Activated CD4-positive, alpha-beta T cell treated with anti-CD3 and anti-CD28 coated beads, Interleukin-2, amount 10 ng/mL, durations not matched to agents 24 days and 14 days (primary cell): ENCODE measurements at regions not wholly inside any gene's neighbourhood (a gene's known extent, or its start where the extent isn't known, plus 50 kb on each side); places are given as distances from the start of the nearest gene placed in this dataset.
"Not testable (repeated sequence)": the region's sequence is repeated elsewhere in the genome, so short reads cannot be mapped to it uniquely, and the experiment has no call there.

Source experiments
- DNase-seq: peaks from one replicate; pipeline ENCODE4 v3.0.0; 2022
- H3K27ac Mint-ChIP-seq: one replicate; pipeline ENCODE4 v1.8.0; 2022; ENCODE audit warnings: mild to moderate bottlenecking, mixed read lengths
- H3K27me3 Mint-ChIP-seq: one replicate; pipeline ENCODE4 v1.8.0; 2022; ENCODE audit warnings: mixed read lengths
- H3K36me3 Mint-ChIP-seq: one replicate; pipeline ENCODE4 v1.8.0; 2022; ENCODE audit warnings: low read depth, mild to moderate bottlenecking, mixed read lengths
- H3K4me1 Mint-ChIP-seq: one replicate; pipeline ENCODE4 v1.8.0; 2021; ENCODE audit warnings: mixed read lengths
- H3K4me3 Mint-ChIP-seq: one replicate; pipeline ENCODE4 v1.8.0; 2022; ENCODE audit warnings: mild to moderate bottlenecking, moderate library complexity, mixed read lengths
- H3K9me3 Mint-ChIP-seq: one replicate; pipeline ENCODE4 v1.8.0; 2021; ENCODE audit warnings: mixed read lengths
- intact Hi-C: fragments of 100-400 bp; cut with micrococcal nuclease; formaldehyde crosslinking; loops from one replicate; pipeline ENCODE4 v1.15.1; 2023

DNA sequence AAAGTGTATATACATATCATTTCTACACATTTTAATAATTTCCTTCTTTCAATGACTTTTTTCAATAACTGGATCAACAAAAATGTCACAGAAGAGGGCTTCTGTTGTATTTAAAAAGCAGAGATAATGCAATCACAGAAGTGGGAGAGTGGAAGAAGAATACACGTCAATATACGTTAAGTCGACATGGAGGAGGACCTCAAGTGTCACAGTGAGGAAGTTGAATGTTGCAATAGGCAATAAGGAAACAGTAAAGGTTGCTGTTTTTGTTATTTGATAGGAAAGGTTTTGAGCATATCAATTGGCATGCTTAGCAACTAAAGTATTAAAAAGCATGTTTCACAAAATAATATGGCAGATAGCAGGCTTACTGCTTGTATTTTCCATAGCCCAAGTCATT, 184.0 kb upstream of the NR4A3 start:
- H3K9me3 Mint-ChIP-seq: peaks cover 4% of the 10 kb centered on the region
- no peaks in the 10 kb centered on the region for H3K36me3 Mint-ChIP-seq
- no peaks in the 10 kb centered on the region for H3K4me1 Mint-ChIP-seq
- peaks cover 6% of the 10 kb centered on the region for H3K27me3 Mint-ChIP-seq
- intact Hi-C loops: no loop called here
- DNase-seq: no peak
- no peak overlapping the region for H3K4me3 Mint-ChIP-seq
- no peak overlapping the region for H3K27ac Mint-ChIP-seq

DNA sequence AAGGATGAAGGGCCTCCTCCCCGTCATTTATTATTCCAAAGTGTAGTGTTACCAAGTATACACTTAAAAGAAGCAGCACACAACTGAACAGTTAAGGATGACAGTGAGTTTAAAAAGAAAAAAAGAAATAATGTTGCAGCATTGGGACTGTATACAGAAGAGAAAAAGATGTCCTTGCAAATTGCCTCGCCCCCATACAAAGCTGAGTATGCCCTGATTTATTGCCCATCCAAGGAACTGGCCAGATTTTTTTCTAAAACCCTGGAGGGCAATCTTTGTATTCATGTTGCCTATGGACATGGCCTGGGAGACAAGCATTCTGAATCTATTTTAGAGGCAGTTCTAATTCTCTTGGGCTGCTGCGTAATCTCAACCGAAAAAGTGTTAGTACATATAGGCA, 182.7 kb upstream of the NR4A3 start:
- Mint-ChIP-seq H3K4me3 (no peak overlapping the region), H3K27ac (no peak overlapping the region), H3K4me1 (no peaks in the 10 kb centered on the region), H3K36me3 (no peaks in the 10 kb centered on the region), H3K27me3 (peaks cover 3% of the 10 kb centered on the region), H3K9me3 (peaks cover 4% of the 10 kb centered on the region)
- intact Hi-C loops: no loop called here
- DNase-seq: no peak

DNA sequence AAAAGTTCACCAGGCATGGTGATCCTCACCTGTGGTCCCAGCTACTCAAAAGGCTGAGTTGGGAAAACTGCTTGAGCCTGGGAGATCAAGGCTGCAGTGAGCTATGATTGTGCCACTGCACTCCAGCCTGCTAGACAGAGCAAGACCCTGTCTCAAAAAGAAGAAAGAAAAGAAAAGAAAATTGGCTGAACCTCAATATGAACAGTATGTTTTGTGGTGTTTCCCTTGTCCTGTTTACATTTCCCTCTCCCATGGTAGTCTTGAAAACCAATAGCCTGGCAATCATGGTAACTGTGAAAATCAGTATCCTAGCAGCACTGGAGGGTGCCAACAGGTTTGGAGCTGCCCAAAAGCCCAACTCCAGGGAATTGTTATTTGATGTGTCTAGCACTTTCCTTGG, 174.1 kb upstream of the NR4A3 start:
- peaks cover 23% of the 10 kb centered on the region for H3K27me3 Mint-ChIP-seq
- H3K4me3 Mint-ChIP-seq: no peak overlapping the region
- no peak overlapping the region for H3K27ac Mint-ChIP-seq
- H3K36me3 Mint-ChIP-seq: no peaks in the 10 kb centered on the region
- DNase-seq: no peak
- H3K9me3 Mint-ChIP-seq: peaks cover 7% of the 10 kb centered on the region
- no peaks in the 10 kb centered on the region for H3K4me1 Mint-ChIP-seq
- intact Hi-C loops: no loop called here

DNA sequence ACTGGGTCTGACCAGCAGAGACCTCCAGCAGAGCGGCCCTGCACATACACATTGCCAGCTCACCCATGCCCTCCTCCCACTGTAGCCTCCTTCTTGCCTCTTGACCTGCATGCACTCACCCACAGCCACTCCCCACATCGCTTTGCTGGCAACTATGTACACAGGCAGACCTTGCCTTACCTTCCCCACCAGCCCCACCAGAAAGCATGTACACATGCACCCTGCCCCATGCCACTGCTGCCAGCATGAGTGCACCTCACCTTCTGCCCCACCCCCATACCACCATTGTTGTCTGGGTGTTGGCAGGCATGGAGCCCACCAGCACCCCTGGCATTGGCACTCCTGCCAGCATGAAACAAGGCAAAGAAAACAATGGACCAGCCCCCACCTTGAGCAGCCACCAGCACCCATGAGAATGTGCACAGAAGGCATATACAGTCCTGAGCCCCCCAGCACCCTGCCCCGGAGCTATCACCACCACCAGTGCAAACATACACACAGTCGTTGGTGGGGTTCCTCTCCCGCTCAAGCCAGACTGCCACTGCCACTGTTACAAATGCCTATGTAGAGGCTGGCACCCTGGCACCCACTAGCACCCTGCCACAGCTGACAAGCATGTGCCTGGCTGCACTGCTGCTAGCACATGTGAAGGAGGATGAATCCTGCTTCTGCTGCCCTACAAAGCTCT, 171.4 kb upstream of the NR4A3 start:
- no peak for DNase-seq
- Mint-ChIP-seq H3K36me3 (no peaks in the 10 kb centered on the region), H3K4me1 (no peaks in the 10 kb centered on the region), H3K27me3 (peaks cover 42% of the 10 kb centered on the region), H3K9me3 (peaks cover 16% of the 10 kb centered on the region), H3K4me3 (no peak overlapping the region), H3K27ac (no peak overlapping the region)
- intact Hi-C loops: no loop called here

DNA sequence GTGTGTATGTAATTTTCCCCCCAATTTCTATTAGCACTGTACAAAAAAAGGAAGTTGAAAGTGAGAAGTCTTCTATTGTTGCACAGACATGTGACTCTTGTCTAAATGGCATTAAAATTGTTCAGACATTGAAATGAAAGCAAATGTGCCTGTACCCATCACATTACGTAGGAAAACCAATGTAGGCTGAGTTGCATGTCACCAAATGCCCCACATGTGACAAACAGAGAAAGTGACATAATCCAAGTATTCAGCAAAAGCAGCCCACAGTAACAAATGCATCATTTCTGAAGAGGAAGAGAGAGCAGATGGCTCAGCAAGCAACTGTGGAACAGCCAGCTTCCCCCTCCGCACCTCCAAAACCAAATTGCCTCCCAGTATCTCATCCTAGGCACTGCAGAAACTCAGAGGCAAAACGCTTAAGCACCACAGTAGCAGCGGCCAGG, 161.5 kb upstream of the NR4A3 start:
- Mint-ChIP-seq H3K9me3 (no peaks in the 10 kb centered on the region), H3K27me3 (peaks cover 32% of the 10 kb centered on the region)
- no peak for DNase-seq

DNA sequence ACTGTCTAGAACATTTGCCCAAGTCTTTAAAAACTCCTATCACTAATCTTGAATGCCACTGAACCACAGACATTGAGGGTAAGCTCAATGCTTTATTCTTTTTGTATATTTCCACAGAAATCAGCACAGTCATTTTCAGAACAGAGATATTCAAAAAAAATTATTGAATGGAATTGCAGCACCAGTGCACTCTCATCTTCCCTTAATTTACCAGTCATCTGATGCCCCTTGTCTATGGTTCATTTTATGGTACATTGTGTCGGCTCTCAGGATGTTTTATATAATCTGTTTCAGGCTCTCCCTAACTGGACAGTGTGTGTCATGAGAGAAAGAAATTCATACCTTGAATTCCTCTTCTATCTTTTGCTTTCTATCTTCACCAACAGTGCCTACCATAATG, 158.4 kb upstream of the NR4A3 start:
- no peak for DNase-seq
- H3K4me3 Mint-ChIP-seq: no peak overlapping the region
- no peaks in the 10 kb centered on the region for H3K9me3 Mint-ChIP-seq
- no peak overlapping the region for H3K27ac Mint-ChIP-seq
- peaks cover 32% of the 10 kb centered on the region for H3K27me3 Mint-ChIP-seq
- peaks cover 7% of the 10 kb centered on the region for H3K4me1 Mint-ChIP-seq
- H3K36me3 Mint-ChIP-seq: no peaks in the 10 kb centered on the region
- intact Hi-C loops: no loop called here

More for the DNA sequence above, 161.5 kb upstream of the NR4A3 start:
- intact Hi-C loops: no loop called here
- H3K36me3 Mint-ChIP-seq: no peaks in the 10 kb centered on the region
- H3K4me3 Mint-ChIP-seq: no peak overlapping the region
- no peak overlapping the region for H3K27ac Mint-ChIP-seq
- peaks cover 4% of the 10 kb centered on the region for H3K4me1 Mint-ChIP-seq

DNA sequence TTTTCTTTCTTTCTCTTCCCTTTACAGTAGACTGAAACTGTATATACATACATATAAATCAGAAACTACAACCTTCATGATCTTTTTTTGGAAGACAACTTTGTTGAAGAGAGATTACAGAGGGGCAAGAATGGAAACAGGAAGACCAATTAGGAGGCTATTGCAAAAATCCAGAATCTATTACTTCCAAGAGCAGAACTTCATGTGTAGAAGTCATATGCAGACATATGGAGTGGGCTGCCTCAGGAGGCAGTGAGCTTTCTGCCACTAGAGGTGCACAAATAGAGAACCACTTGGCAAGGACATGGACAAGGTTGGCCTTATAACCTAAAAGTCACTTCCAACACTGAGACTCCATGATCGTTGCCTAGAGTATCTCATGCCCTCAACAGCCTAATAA, 157.8 kb upstream of the NR4A3 start:
- intact Hi-C loops: no loop called here
- H3K4me1 Mint-ChIP-seq: peaks cover 7% of the 10 kb centered on the region
- no peak overlapping the region for H3K27ac Mint-ChIP-seq
- no peak overlapping the region for H3K4me3 Mint-ChIP-seq
- H3K9me3 Mint-ChIP-seq: no peaks in the 10 kb centered on the region
- no peak for DNase-seq
- no peaks in the 10 kb centered on the region for H3K36me3 Mint-ChIP-seq
- H3K27me3 Mint-ChIP-seq: peaks cover 30% of the 10 kb centered on the region

DNA sequence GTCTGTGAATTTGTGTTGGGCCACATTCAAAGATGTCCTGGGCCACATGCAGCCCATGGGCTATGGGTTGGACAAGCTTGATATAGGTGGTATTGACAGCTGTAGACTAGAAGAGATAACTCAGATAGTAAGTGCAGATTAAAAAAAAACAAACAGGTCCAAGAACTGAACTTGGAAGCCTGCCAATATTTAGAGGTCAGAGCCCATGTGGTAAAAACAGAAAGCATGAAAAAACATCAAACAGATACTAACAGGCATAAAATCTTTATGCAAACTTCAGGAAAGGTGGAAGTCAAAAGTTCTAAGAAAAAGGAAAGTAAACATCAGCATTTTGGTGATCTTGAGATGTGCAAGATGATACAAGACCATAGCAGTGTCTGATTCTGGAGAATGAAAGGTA, 155.1 kb upstream of the NR4A3 start:
- intact Hi-C loops: no loop called here
- Mint-ChIP-seq H3K36me3 (no peaks in the 10 kb centered on the region), H3K4me3 (no peak overlapping the region), H3K4me1 (peaks cover 4% of the 10 kb centered on the region), H3K27me3 (peaks cover 28% of the 10 kb centered on the region), H3K27ac (no peak overlapping the region), H3K9me3 (no peaks in the 10 kb centered on the region)
- peak; percentile 45 for DNase-seq

DNA sequence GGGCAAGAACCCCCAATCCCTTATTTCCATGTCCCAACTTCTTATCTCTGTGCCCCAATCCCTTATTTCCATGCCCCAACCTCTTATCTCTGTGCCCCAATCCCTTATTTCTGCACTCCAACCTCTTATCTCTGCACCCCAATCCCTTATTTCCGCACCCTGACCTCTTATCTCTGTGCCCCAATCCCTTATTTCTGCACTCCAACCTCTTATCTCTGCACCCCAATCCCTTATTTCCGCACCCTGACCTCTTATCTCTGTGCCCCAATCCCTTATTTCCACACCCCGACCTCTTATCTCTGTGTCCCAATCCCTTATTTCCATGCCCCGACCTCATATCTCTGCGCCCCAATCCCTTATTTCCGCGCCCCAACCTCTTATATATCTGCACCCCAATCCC, 150.8 kb upstream of the NR4A3 start:
- DNase-seq, H3K36me3 Mint-ChIP-seq, H3K4me3 Mint-ChIP-seq, H3K27me3 Mint-ChIP-seq, intact Hi-C loops, H3K9me3 Mint-ChIP-seq, H3K4me1 Mint-ChIP-seq, H3K27ac Mint-ChIP-seq: not testable (repeated sequence)

DNA sequence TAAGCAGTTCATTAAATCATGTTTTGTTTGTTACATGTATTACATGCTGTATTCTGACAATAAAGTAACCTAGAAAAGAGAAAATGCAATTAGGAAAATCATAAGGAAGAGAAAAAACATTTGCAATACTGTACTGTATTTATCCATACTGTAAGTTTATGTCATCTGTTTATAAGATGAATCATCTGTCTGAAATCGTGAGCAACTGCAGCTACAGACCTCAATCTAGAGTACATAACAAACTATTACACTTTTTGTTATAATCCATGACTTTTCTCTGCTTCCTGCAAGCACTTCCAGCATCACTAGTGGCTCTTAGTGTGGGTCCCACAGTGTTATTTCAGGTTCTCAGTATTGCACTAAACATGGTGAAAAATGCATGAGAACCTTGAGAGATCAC, 144.4 kb upstream of the NR4A3 start:
- intact Hi-C loops: no loop called here
- H3K36me3 Mint-ChIP-seq: no peaks in the 10 kb centered on the region
- DNase-seq: no peak
- no peak overlapping the region for H3K27ac Mint-ChIP-seq
- H3K9me3 Mint-ChIP-seq: peaks cover 19% of the 10 kb centered on the region
- H3K27me3 Mint-ChIP-seq: peaks cover 6% of the 10 kb centered on the region
- H3K4me1 Mint-ChIP-seq: no peaks in the 10 kb centered on the region
- H3K4me3 Mint-ChIP-seq: no peak overlapping the region

DNA sequence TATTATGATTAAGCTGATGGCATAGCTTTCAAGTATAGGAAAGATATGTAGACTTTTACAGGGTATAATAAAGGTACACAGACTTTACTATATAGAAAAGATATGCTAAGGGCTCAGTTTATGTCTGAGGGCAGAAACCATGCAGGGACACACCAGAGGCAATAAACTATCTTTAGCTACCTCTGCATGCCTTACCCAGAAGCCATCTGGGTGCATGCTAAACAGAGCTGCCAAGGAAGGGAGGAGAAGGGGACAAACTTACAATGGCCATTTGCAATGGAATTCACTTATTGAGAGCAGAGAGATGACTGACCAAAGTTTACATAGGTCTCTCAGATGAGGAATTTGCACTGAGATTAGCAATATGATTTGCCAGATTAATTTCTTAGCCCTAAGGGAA, 143.1 kb upstream of the NR4A3 start:
- H3K27me3 Mint-ChIP-seq: peaks cover 5% of the 10 kb centered on the region
- intact Hi-C loops: no loop called here
- no peaks in the 10 kb centered on the region for H3K36me3 Mint-ChIP-seq
- no peak overlapping the region for H3K4me3 Mint-ChIP-seq
- DNase-seq: peak; percentile 29
- H3K9me3 Mint-ChIP-seq: peaks cover 22% of the 10 kb centered on the region
- no peaks in the 10 kb centered on the region for H3K4me1 Mint-ChIP-seq
- no peak overlapping the region for H3K27ac Mint-ChIP-seq

DNA sequence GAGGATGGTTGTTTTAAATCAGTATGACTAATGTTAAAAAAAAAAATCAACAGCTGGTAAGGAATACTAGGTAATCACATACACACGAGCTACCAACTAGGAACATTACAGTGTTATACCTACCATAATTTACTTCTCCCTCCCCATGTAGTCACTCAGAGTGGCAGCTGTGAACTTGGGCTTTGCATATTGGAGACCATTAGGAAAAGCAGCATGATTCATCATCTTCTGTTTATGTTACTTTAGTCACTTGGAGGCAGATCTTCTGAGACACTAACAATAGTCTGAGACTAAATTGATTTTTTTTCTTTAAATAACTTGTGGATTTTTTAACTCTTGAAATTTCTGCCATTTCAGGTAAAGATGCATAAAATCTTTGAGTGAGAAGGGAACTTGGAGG, 141.5 kb upstream of the NR4A3 start:
- DNase-seq: peak; percentile 7
- no peaks in the 10 kb centered on the region for H3K36me3 Mint-ChIP-seq
- H3K27ac Mint-ChIP-seq: no peak overlapping the region
- no peaks in the 10 kb centered on the region for H3K4me1 Mint-ChIP-seq
- peaks cover 7% of the 10 kb centered on the region for H3K27me3 Mint-ChIP-seq
- no peak overlapping the region for H3K4me3 Mint-ChIP-seq
- intact Hi-C loops: no loop called here
- H3K9me3 Mint-ChIP-seq: peaks cover 18% of the 10 kb centered on the region

DNA sequence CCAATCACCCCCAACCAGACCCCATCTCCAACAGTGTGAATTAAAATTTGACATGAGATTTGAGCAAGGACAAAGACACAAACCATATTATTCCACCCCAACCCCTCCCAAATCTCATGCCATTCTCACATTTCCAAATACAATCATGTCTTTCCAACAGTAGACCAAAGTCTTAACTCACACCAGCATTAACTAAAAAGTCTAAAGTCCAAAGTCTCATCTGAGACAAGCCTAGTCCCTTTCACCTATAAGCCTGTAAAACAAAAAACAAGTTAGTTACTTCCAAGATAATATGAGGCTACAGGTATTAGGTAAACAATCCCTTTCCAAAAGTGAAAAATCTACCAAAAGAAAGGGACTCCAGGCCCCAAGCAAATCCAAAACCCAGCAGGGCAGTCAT, 140.6 kb upstream of the NR4A3 start:
- no peak overlapping the region for H3K4me3 Mint-ChIP-seq
- no peaks in the 10 kb centered on the region for H3K4me1 Mint-ChIP-seq
- H3K9me3 Mint-ChIP-seq: peaks cover 12% of the 10 kb centered on the region
- no peaks in the 10 kb centered on the region for H3K36me3 Mint-ChIP-seq
- H3K27ac Mint-ChIP-seq: no peak overlapping the region
- intact Hi-C loops: no loop called here
- no peak for DNase-seq
- peaks cover 7% of the 10 kb centered on the region for H3K27me3 Mint-ChIP-seq

DNA sequence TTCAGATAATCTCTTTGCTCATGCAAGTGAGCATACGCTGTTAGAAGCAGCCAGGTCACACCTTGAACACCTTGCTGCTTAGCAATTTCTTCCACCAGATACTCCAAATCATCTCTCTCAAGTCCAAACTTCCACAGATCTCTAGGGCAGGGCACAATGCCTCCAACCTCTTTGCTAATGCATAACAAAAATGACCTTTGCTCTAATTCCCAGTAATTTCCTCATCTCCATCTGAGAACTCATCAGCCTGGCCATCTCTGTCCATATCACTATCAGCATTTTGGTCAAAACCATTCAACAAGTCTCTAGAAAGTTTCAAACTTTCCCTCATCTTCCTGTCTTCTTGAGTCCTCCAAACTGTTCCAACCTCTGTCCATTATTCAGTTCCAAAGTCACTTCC, 139.3 kb upstream of the NR4A3 start:
- H3K4me3 Mint-ChIP-seq: no peak overlapping the region
- no peaks in the 10 kb centered on the region for H3K36me3 Mint-ChIP-seq
- peaks cover 5% of the 10 kb centered on the region for H3K27me3 Mint-ChIP-seq
- DNase-seq: peak; percentile 18
- H3K4me1 Mint-ChIP-seq: no peaks in the 10 kb centered on the region
- intact Hi-C loops: no loop called here
- no peak overlapping the region for H3K27ac Mint-ChIP-seq
- peaks cover 12% of the 10 kb centered on the region for H3K9me3 Mint-ChIP-seq

DNA sequence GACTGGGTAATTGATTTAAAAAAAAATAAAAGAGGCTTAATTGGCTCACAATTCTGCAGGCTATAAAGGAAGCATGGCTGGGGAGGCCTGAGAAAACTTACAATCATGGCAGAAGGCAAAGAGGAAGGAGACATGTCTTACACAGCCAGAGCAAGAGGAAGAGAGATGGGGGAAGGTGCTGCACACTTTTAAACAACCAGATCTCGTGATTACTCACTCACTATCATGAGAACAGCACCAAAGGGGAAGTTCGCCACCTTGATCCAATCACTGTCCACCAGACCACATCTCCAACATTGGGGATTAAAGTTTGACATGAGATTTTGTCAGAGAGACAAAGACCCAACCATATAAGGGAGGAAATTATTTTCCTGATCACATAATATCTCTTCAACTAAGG, 138.8 kb upstream of the NR4A3 start:
- Mint-ChIP-seq H3K36me3 (no peaks in the 10 kb centered on the region), H3K27me3 (peaks cover 5% of the 10 kb centered on the region), H3K4me3 (no peak overlapping the region), H3K4me1 (no peaks in the 10 kb centered on the region), H3K27ac (no peak overlapping the region), H3K9me3 (peaks cover 12% of the 10 kb centered on the region)
- peak; percentile 28 for DNase-seq
- intact Hi-C loops: no loop called here
